ENCODE measurements at regions not wholly inside any gene's neighbourhood (a gene's known extent, or its start where the extent isn't known, plus 50 kb on each side); places are given as distances from the start of the nearest gene placed in this dataset.
A peak's percentile ranks its signal among the peaks of the same experiment; 100 is the strongest.

DNA sequence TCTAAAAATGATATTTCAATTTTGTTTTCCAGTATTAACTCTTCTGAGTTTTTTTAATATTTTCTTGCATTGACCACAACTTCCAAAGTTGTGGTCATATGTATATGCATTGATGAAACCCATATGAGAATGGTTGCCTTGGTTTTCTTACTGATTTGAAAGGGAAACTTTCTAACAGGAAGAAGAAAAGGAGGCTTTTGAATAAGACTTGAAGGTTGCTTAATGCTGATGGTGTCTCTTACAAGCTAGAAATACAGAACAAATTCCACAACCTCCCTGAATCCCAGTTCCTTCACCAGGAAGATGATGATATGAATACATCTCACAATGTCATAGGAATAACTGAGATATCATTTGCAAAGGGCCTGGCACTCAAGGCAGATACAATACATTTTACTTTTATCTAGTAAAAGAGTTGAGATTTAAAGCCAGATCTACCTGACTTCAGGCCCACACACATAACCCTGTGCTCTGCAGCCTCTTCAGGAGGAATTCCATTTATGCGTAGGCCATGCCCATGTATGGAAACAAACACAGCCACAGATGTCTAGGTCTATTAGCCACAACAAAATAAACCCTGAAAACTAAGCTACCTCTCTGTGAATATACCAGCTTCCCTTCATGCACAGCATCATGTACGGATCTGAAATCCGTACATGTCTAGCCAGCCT is 165.4 kb upstream of the PLEKHG7 start:
- H3K4me1 ChIP-seq (ENCODE audit: control insufficient read depth, insufficient read depth, low read depth, low read length) = peaks cover 2% of the 10 kb centered on the region
- H3K27me3 ChIP-seq (ENCODE audit: control insufficient read depth in 1 of 2, insufficient read depth in 1 of 2, low read length in 2 of 2) = no peaks in the 10 kb centered on the region
- no peak overlapping the region for H3K4me3 ChIP-seq (ENCODE audit: insufficient read depth in 1 of 2, low read depth in 1 of 2, low read length in 2 of 2)
- no peak overlapping the region for H2AFZ ChIP-seq (ENCODE audit: low read depth, low read length)
- no peak overlapping the region for H4K8ac ChIP-seq (ENCODE audit: low read length)
- no peak overlapping the region for H3K14ac ChIP-seq (ENCODE audit: low read length in 2 of 2)
- no peaks in the 10 kb centered on the region for H3K79me1 ChIP-seq (replicated peaks; ENCODE audit: low read length, poor library complexity, severe bottlenecking)
- no peak overlapping the region for H3K9ac ChIP-seq (ENCODE audit: low read length)
- H3K4ac ChIP-seq (ENCODE audit: low read depth in 1 of 2, low read length in 2 of 2) = no peak overlapping the region
- no peak overlapping the region for H3K4me2 ChIP-seq (ENCODE audit: low read length, poor library complexity, severe bottlenecking)
- no peak overlapping the region for H4K91ac ChIP-seq (ENCODE audit: low read length)
- no peak overlapping the region for H3K27ac ChIP-seq (ENCODE audit: low read length, poor library complexity, severe bottlenecking)
- WGBS = 64% methylated on average over 3 of the region's 3 CpGs
- H2BK15ac ChIP-seq (ENCODE audit: low read depth, poor library complexity, severe bottlenecking) = no peak overlapping the region
- no peak for DNase-seq
- no peak overlapping the region for H2BK12ac ChIP-seq (ENCODE audit: low read length in 2 of 2)
- no peak overlapping the region for H3K23ac ChIP-seq (ENCODE audit: low read length in 2 of 2)
- H2BK5ac ChIP-seq (ENCODE audit: low read depth, low read length, poor library complexity, severe bottlenecking) = no peak overlapping the region
- no peak overlapping the region for H2AK5ac ChIP-seq (ENCODE audit: low read length, severe bottlenecking)
- H3K36me3 ChIP-seq (ENCODE audit: control insufficient read depth in 1 of 2, insufficient read depth in 2 of 2, low read depth in 1 of 2, low read length in 2 of 2) = no peaks in the 10 kb centered on the region
- H2BK120ac ChIP-seq (ENCODE audit: low read depth, low read length) = no peak overlapping the region
- H3K18ac ChIP-seq (ENCODE audit: low read depth in 1 of 2, low read length in 2 of 2) = no peak overlapping the region
- H3K9me3 ChIP-seq (ENCODE audit: control insufficient read depth, low read length) = no peaks in the 10 kb centered on the region

DNA sequence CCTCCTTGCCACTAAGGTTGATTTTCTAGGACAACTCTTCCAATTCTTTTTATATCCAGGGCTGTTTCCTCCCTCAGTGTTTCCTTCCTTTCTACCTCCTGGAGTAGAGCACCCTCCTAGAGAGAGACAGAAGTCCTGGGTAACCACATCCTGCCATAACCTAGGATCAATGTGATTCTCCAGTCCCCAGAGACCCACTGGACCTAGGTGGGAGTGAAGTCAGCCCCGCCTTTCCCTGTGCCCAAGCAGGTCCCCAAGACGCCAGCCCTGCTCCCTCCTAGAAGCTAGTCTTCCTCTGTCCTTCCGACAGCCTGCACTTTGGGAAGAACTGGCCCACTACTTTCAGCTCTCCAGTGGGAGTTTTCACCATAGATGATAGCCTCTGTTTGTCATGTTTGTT is 166.8 kb upstream of the PLEKHG7 start:
- no peak overlapping the region for H2BK5ac ChIP-seq (ENCODE audit: low read depth, low read length, poor library complexity, severe bottlenecking)
- peak overlapping the region in 1 of 2 experiments; percentile 66 for H3K18ac ChIP-seq (ENCODE audit: low read depth in 1 of 2, low read length in 2 of 2)
- H3K79me1 ChIP-seq (replicated peaks; ENCODE audit: low read length, poor library complexity, severe bottlenecking) = no peaks in the 10 kb centered on the region
- no peak overlapping the region for H3K23ac ChIP-seq (ENCODE audit: low read length in 2 of 2)
- 86% methylated on average over 2 of the region's 3 CpGs for WGBS
- no peak overlapping the region for H3K14ac ChIP-seq (ENCODE audit: low read length in 2 of 2)
- no peaks in the 10 kb centered on the region for H3K36me3 ChIP-seq (ENCODE audit: control insufficient read depth in 1 of 2, insufficient read depth in 2 of 2, low read depth in 1 of 2, low read length in 2 of 2)
- H3K4me1 ChIP-seq (ENCODE audit: control insufficient read depth, insufficient read depth, low read depth, low read length) = peaks cover 2% of the 10 kb centered on the region
- DNase-seq = no peak
- H2BK12ac ChIP-seq (ENCODE audit: low read length in 2 of 2) = peak overlapping the region; percentile 8 to 84
- H3K9ac ChIP-seq (ENCODE audit: low read length) = no peak overlapping the region
- no peak overlapping the region for H2AK5ac ChIP-seq (ENCODE audit: low read length, severe bottlenecking)
- no peak overlapping the region for H3K27ac ChIP-seq (ENCODE audit: low read length, poor library complexity, severe bottlenecking)
- no peak overlapping the region for H2BK15ac ChIP-seq (ENCODE audit: low read depth, poor library complexity, severe bottlenecking)
- no peak overlapping the region for H3K4ac ChIP-seq (ENCODE audit: low read depth in 1 of 2, low read length in 2 of 2)
- H3K4me2 ChIP-seq (ENCODE audit: low read length, poor library complexity, severe bottlenecking) = no peak overlapping the region
- peak overlapping the region; percentile 19 for H2BK120ac ChIP-seq (ENCODE audit: low read depth, low read length)
- H3K27me3 ChIP-seq (ENCODE audit: control insufficient read depth in 1 of 2, insufficient read depth in 1 of 2, low read length in 2 of 2) = no peaks in the 10 kb centered on the region
- H3K4me3 ChIP-seq (ENCODE audit: insufficient read depth in 1 of 2, low read depth in 1 of 2, low read length in 2 of 2) = no peak overlapping the region
- no peaks in the 10 kb centered on the region for H3K9me3 ChIP-seq (ENCODE audit: control insufficient read depth, low read length)
- peak overlapping the region; percentile 47 for H4K8ac ChIP-seq (ENCODE audit: low read length)
- H2AFZ ChIP-seq (ENCODE audit: low read depth, low read length) = no peak overlapping the region
- H4K91ac ChIP-seq (ENCODE audit: low read length) = peak overlapping the region; percentile 52

DNA sequence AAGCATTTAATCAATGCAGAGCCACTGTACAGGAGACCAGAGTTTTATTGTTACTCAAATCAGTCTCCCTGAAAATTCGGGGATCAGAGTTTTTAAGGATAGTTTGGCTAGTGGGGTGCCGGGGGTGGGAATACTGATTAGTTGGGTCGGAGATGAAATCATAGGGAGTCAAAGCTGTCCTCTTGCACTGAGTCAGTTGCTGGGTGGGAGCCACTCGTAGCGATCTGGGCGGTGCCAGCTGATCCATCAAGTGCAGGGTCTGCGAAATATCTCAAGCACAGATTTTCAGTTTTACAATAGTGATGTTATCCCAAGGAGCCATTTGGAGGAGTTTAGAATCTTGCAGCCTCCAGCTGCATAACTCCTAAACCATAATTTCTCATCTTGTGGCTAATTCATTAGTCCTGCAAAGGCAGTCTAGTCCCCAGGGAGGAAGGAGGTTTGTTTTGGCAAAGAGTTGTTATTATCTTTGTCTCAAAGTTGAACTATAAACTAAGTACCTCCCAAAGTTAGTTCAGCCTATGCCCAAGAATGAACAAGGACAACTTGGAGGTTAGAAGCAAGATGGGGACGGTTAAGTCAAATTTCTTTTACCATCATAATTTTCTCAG is 169.4 kb upstream of the PLEKHG7 start:
- H3K4me3 ChIP-seq (ENCODE audit: insufficient read depth in 1 of 2, low read depth in 1 of 2, low read length in 2 of 2) = no peak overlapping the region
- 93% methylated on average over 6 of the region's 8 CpGs for WGBS
- H4K8ac ChIP-seq (ENCODE audit: low read length) = no peak overlapping the region
- H3K18ac ChIP-seq (ENCODE audit: low read depth in 1 of 2, low read length in 2 of 2) = no peak overlapping the region
- H3K14ac ChIP-seq (ENCODE audit: low read length in 2 of 2) = no peak overlapping the region
- H3K27me3 ChIP-seq (ENCODE audit: control insufficient read depth in 1 of 2, insufficient read depth in 1 of 2, low read length in 2 of 2) = peaks cover 0 to 7% of the 10 kb centered on the region in 2 experiments
- H2BK120ac ChIP-seq (ENCODE audit: low read depth, low read length) = no peak overlapping the region
- H3K23ac ChIP-seq (ENCODE audit: low read length in 2 of 2) = no peak overlapping the region
- H2BK15ac ChIP-seq (ENCODE audit: low read depth, poor library complexity, severe bottlenecking) = no peak overlapping the region
- no peak overlapping the region for H3K27ac ChIP-seq (ENCODE audit: low read length, poor library complexity, severe bottlenecking)
- no peak overlapping the region for H4K91ac ChIP-seq (ENCODE audit: low read length)
- no peak overlapping the region for H2AK5ac ChIP-seq (ENCODE audit: low read length, severe bottlenecking)
- no peaks in the 10 kb centered on the region for H3K79me1 ChIP-seq (replicated peaks; ENCODE audit: low read length, poor library complexity, severe bottlenecking)
- H3K36me3 ChIP-seq (ENCODE audit: control insufficient read depth in 1 of 2, insufficient read depth in 2 of 2, low read depth in 1 of 2, low read length in 2 of 2) = no peaks in the 10 kb centered on the region
- H2BK5ac ChIP-seq (ENCODE audit: low read depth, low read length, poor library complexity, severe bottlenecking) = no peak overlapping the region
- no peak overlapping the region for H3K9ac ChIP-seq (ENCODE audit: low read length)
- H3K4me2 ChIP-seq (ENCODE audit: low read length, poor library complexity, severe bottlenecking) = no peak overlapping the region
- H3K9me3 ChIP-seq (ENCODE audit: control insufficient read depth, low read length) = no peaks in the 10 kb centered on the region
- no peak overlapping the region for H2BK12ac ChIP-seq (ENCODE audit: low read length in 2 of 2)
- H3K4ac ChIP-seq (ENCODE audit: low read depth in 1 of 2, low read length in 2 of 2) = no peak overlapping the region
- no peak for DNase-seq
- no peak overlapping the region for H2AFZ ChIP-seq (ENCODE audit: low read depth, low read length)
- no peaks in the 10 kb centered on the region for H3K4me1 ChIP-seq (ENCODE audit: control insufficient read depth, insufficient read depth, low read depth, low read length)

DNA sequence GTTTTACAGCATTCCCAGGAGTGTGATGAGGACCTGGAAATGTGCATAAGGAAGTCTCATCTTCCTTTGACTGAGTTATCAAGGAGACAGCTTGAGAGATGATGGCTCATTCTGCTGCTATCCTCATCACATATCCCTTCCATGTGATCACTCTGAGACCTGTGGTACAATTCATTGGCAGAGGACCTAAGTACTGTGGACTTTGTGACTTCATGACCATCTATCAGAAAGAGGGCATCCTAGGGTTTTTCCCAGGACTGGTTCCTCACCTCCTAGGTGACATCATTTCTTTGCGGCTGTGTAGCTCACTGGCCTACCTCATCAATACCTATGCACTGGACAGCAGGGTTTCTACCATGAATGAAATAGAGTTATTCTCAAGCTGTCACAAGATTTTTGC is 172.1 kb upstream of the PLEKHG7 start:
- DNase-seq = no peak
- Histone ChIP-seq H3K14ac (ENCODE audit: low read length in 2 of 2) (no peak overlapping the region), H3K79me1 (replicated peaks; ENCODE audit: low read length, poor library complexity, severe bottlenecking) (no peaks in the 10 kb centered on the region), H3K18ac (ENCODE audit: low read depth in 1 of 2, low read length in 2 of 2) (no peak overlapping the region), H3K27me3 (ENCODE audit: control insufficient read depth in 1 of 2, insufficient read depth in 1 of 2, low read length in 2 of 2) (peaks cover 0 to 7% of the 10 kb centered on the region in 2 experiments), H3K23ac (ENCODE audit: low read length in 2 of 2) (no peak overlapping the region), H2BK15ac (ENCODE audit: low read depth, poor library complexity, severe bottlenecking) (no peak overlapping the region), H3K4me3 (ENCODE audit: insufficient read depth in 1 of 2, low read depth in 1 of 2, low read length in 2 of 2) (no peak overlapping the region), H3K27ac (ENCODE audit: low read length, poor library complexity, severe bottlenecking) (no peak overlapping the region), H3K36me3 (ENCODE audit: control insufficient read depth in 1 of 2, insufficient read depth in 2 of 2, low read depth in 1 of 2, low read length in 2 of 2) (no peaks in the 10 kb centered on the region), H3K4me1 (ENCODE audit: control insufficient read depth, insufficient read depth, low read depth, low read length) (no peaks in the 10 kb centered on the region), H3K9me3 (ENCODE audit: control insufficient read depth, low read length) (no peaks in the 10 kb centered on the region), H4K91ac (ENCODE audit: low read length) (no peak overlapping the region), H3K4me2 (ENCODE audit: low read length, poor library complexity, severe bottlenecking) (no peak overlapping the region), H2BK12ac (ENCODE audit: low read length in 2 of 2) (no peak overlapping the region), H3K4ac (ENCODE audit: low read depth in 1 of 2, low read length in 2 of 2) (no peak overlapping the region), H4K8ac (ENCODE audit: low read length) (no peak overlapping the region), H2BK5ac (ENCODE audit: low read depth, low read length, poor library complexity, severe bottlenecking) (no peak overlapping the region), H2AK5ac (ENCODE audit: low read length, severe bottlenecking) (no peak overlapping the region), H2AFZ (ENCODE audit: low read depth, low read length) (no peak overlapping the region), H2BK120ac (ENCODE audit: low read depth, low read length) (no peak overlapping the region), H3K9ac (ENCODE audit: low read length) (no peak overlapping the region)
- 85% methylated on average over 1 of the region's 1 CpG for WGBS

All from mesenchymal stem cell (in vitro differentiated cells and primary cell).